Cardiac muscle cell (in vitro differentiated cells and primary cell): ENCODE measurements at regions not wholly inside any gene's neighbourhood (a gene's known extent, or its start where the extent isn't known, plus 50 kb on each side); places are given as distances from the start of the nearest gene placed in this dataset.
A peak's percentile ranks its signal among the peaks of the same experiment; 100 is the strongest.

Experiments
- DNase-seq, 2 donors: peaks; one replicate each; pipeline versions ENCODE4 v3.0.0 to v3.0.0-alpha.2; 2010 to 2017; ENCODE audit warnings: low read depth in 1 of 2, low spot score in 1 of 2
- H3K27ac ChIP-seq: fragments of 200-600 bp; sonication (generic); 2 replicates; pipeline ENCODE4 v1.5.1; 2016
- H3K27me3 ChIP-seq: fragments of 200-600 bp; sonication (generic); 2 replicates; pipeline ENCODE4 v1.6.0; 2016; ENCODE audit warnings: control low read depth
- H3K36me3 ChIP-seq: fragments of 200-600 bp; sonication (generic); 2 replicates; pipeline ENCODE4 v1.5.1; 2016; ENCODE audit warnings: control low read depth
- H3K4me1 ChIP-seq: fragments of 200-600 bp; sonication (generic); 2 replicates; pipeline ENCODE4 v1.8.1; 2017; ENCODE audit warnings: low read depth, mild to moderate bottlenecking, mixed run types
- H3K4me3 ChIP-seq: fragments of 200-600 bp; sonication (generic); 2 replicates; pipeline ENCODE4 v1.5.1; 2016; ENCODE audit warnings: mild to moderate bottlenecking
- H3K9me3 ChIP-seq: fragments of 200-600 bp; sonication (generic); 2 replicates; pipeline ENCODE4 v1.5.1; 2017; ENCODE audit warnings: low read depth, mild to moderate bottlenecking, control low read depth
- CTCF ChIP-seq: IDR thresholded peaks from 2 replicates; pipeline ENCODE4 v1.5.1; 2012; ENCODE audit warnings: low read depth, mild to moderate bottlenecking, low read length

GRCh38 chr17:70021726-70022125 is 53.3 kb upstream of the KCNJ16 start:
- DNase-seq: peak in 1 of 2 donors; percentile 7
- no peaks in the 10 kb centered on the region for H3K9me3 ChIP-seq
- no peak for TF ChIP-seq CTCF

GRCh38 chr17:70022175-70022574 is 52.9 kb upstream of the KCNJ16 start:
- H3K36me3 ChIP-seq: no peaks in the 10 kb centered on the region
- no peak for DNase-seq
- no peak for TF ChIP-seq CTCF
- H3K27me3 ChIP-seq: no peaks in the 10 kb centered on the region
- no peak overlapping the region for H3K27ac ChIP-seq
- no peak overlapping the region for H3K4me3 ChIP-seq
- H3K4me1 ChIP-seq: no peaks in the 10 kb centered on the region
- H3K9me3 ChIP-seq: no peaks in the 10 kb centered on the region

More at GRCh38 chr17:70021726-70022125, 53.3 kb upstream of the KCNJ16 start:
- no peak overlapping the region for H3K4me3 ChIP-seq
- H3K4me1 ChIP-seq: no peaks in the 10 kb centered on the region
- H3K27ac ChIP-seq: no peak overlapping the region
- H3K36me3 ChIP-seq: no peaks in the 10 kb centered on the region
- H3K27me3 ChIP-seq: no peaks in the 10 kb centered on the region

GRCh38 chr17:70024253-70024652 is 50.8 kb upstream of the KCNJ16 start:
- Histone ChIP-seq H3K9me3 (no peaks in the 10 kb centered on the region), H3K27me3 (no peaks in the 10 kb centered on the region), H3K4me3 (no peak overlapping the region), H3K4me1 (no peaks in the 10 kb centered on the region), H3K27ac (no peak overlapping the region), H3K36me3 (no peaks in the 10 kb centered on the region)
- TF ChIP-seq CTCF: no peak
- DNase-seq: no peak
